ENCODE measurements at regions not wholly inside any gene's neighbourhood (a gene's known extent, or its start where the extent isn't known, plus 50 kb on each side); places are given as distances from the start of the nearest gene placed in this dataset.

GRCh38 chr4:123956204-123956603, 559.6 kb downstream of the SPRY1 start:
- TF ChIP-seq, protein P1, sequence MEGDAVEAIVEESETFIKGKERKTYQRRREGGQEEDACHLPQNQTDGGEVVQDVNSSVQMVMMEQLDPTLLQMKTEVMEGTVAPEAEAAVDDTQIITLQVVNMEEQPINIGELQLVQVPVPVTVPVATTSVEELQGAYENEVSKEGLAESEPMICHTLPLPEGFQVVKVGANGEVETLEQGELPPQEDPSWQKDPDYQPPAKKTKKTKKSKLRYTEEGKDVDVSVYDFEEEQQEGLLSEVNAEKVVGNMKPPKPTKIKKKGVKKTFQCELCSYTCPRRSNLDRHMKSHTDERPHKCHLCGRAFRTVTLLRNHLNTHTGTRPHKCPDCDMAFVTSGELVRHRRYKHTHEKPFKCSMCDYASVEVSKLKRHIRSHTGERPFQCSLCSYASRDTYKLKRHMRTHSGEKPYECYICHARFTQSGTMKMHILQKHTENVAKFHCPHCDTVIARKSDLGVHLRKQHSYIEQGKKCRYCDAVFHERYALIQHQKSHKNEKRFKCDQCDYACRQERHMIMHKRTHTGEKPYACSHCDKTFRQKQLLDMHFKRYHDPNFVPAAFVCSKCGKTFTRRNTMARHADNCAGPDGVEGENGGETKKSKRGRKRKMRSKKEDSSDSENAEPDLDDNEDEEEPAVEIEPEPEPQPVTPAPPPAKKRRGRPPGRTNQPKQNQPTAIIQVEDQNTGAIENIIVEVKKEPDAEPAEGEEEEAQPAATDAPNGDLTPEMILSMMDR (conservative IDR thresholded peaks at IDR 0.05 in 1 of 2, IDR thresholded peaks at IDR 0.05 in 1 of 2; ENCODE audit: extremely low read depth in 1 of 2, insufficient read depth in 1 of 2, low read depth in 1 of 2, low read length in 2 of 2), result no peak
- TF ChIP-seq EZH2 (IDR thresholded peaks at IDR 0.05; ENCODE audit: borderline replicate concordance, low read length), result no peak
